SU-DHL-6 (cell line): ENCODE measurements at regions not wholly inside any gene's neighbourhood (a gene's known extent, or its start where the extent isn't known, plus 50 kb on each side); places are given as distances from the start of the nearest gene placed in this dataset.

ENCODE experiments used
- H2AFZ ChIP-seq: fragments of 200-600 bp; sonication (generic); 2 replicates; pipeline ENCODE4 v1.6.1; 2014; ENCODE audit warnings: low read depth, mild to moderate bottlenecking, moderate library complexity, mixed read lengths, antibody characterized with exemption, low read length; ENCODE audit not compliant: severe bottlenecking
- H3F3A ChIP-seq: fragments of 200-600 bp; shearing (Covaris generic); 2 replicates; pipeline ENCODE4 v1.6.0; 2016; ENCODE audit warnings: antibody characterized with exemption, mild to moderate bottlenecking; ENCODE audit not compliant: insufficient read depth
- H3K27ac ChIP-seq: fragments of 200-600 bp; sonication (generic); 2 replicates; pipeline ENCODE4 v1.5.1; 2016; ENCODE audit warnings: low read depth, mild to moderate bottlenecking, low read length, moderate library complexity, mixed read lengths
- H3K27me3 ChIP-seq: fragments of 200-600 bp; sonication (generic), shearing (Covaris generic); 2 replicates; pipeline ENCODE4 v1.6.0; 2014; ENCODE audit warnings: mild to moderate bottlenecking, low read length
- H3K36me3 ChIP-seq: fragments of 200-600 bp; sonication (generic); 2 replicates; pipeline ENCODE4 v1.6.1; 2014; ENCODE audit warnings: mild to moderate bottlenecking, low read length, mixed read lengths
- H3K4me2 ChIP-seq: fragments of 300-600, 200-600 bp; shearing (Covaris generic), sonication (generic); 2 replicates; pipeline ENCODE4 v1.6.0; 2014; ENCODE audit warnings: low read length, low read depth, mild to moderate bottlenecking; ENCODE audit not compliant: poor library complexity, severe bottlenecking
- H3K4me3 ChIP-seq: fragments of 200-600 bp; sonication (generic); 2 replicates; pipeline ENCODE4 v1.5.1; 2014; ENCODE audit warnings: antibody characterized with exemption, low read length, mild to moderate bottlenecking, mixed read lengths; ENCODE audit not compliant: insufficient read depth, poor library complexity, severe bottlenecking
- H3K79me2 ChIP-seq: fragments of 200-600 bp; sonication (generic); 2 replicates; pipeline ENCODE4 v1.6.1; 2014; ENCODE audit warnings: mild to moderate bottlenecking, low read length, moderate library complexity; ENCODE audit not compliant: insufficient read depth
- H3K9ac ChIP-seq: fragments of 200-600 bp; sonication (generic); 2 replicates; pipeline ENCODE4 v1.7.0; 2014; ENCODE audit warnings: mild to moderate bottlenecking, low read length
- H3K9me2 ChIP-seq: fragments of 200-600 bp; sonication (generic); replicated peaks from 2 replicates; pipeline ENCODE4 v1.6.1; 2014; ENCODE audit warnings: low read length; ENCODE audit not compliant: insufficient read depth
- H3K9me3 ChIP-seq: fragments of 200-600 bp; sonication (generic); 2 replicates; pipeline ENCODE4 v1.6.1; 2014; ENCODE audit warnings: low read length, mixed read lengths; ENCODE audit not compliant: insufficient read depth
- H4K20me1 ChIP-seq: fragments of 200-600 bp; sonication (generic); 2 replicates; pipeline ENCODE4 v1.6.1; 2014; ENCODE audit warnings: low read depth, mild to moderate bottlenecking, antibody characterized with exemption, low read length, moderate library complexity, mixed read lengths
- CTCF ChIP-seq: fragments of 200-600 bp; sonication (generic); IDR thresholded peaks from one replicate; pipeline ENCODE4 v1.5.1; 2017; ENCODE audit warnings: antibody characterized with exemption, mild to moderate bottlenecking, low read length, moderate library complexity; ENCODE audit not compliant: insufficient read depth, poor library complexity, severe bottlenecking
- EZH2phosphoT487 ChIP-seq: fragments of 200-600 bp; sonication (generic), shearing (Covaris generic); conservative IDR thresholded peaks from 2 replicates; pipeline ENCODE4 v1.6.1; 2018; ENCODE audit warnings: mild to moderate bottlenecking, antibody characterized with exemption, low read length, moderate library complexity, mixed read lengths

- Histone ChIP-seq H3K79me2 (no peaks in the 10 kb centered on the region), H4K20me1 (no peaks in the 10 kb centered on the region), H3K36me3 (no peaks in the 10 kb centered on the region), H3F3A (no peaks in the 10 kb centered on the region), H3K9me2 (0 out of 2 replicates have a peak, but pooled peaks cover 4% of the 10 kb centered on the region), H3K9ac (no peak overlapping the region), H3K4me2 (no peak overlapping the region), H3K27me3 (peaks cover 2% of the 10 kb centered on the region; the same call in 1 of the 2 replicates), H3K27ac (no peak overlapping the region), H3K9me3 (no peaks in the 10 kb centered on the region), H2AFZ (no peak overlapping the region), H3K4me3 (no peak overlapping the region)
- TF ChIP-seq EZH2phosphoT487 (no peak), CTCF (no peak)
Measured at GRCh38 chr2:100752628-100753333, 67.2 kb upstream of the NPAS2 start.

- Histone ChIP-seq H3K9me3 (no peaks in the 10 kb centered on the region), H3K9ac (no peak overlapping the region), H3K36me3 (no peaks in the 10 kb centered on the region), H3K79me2 (no peaks in the 10 kb centered on the region), H3K4me3 (no peak overlapping the region), H3K4me2 (no peak overlapping the region), H3K9me2 (0 out of 2 replicates have a peak, but pooled peaks cover 4% of the 10 kb centered on the region), H3K27ac (no peak overlapping the region), H2AFZ (no peak overlapping the region), H3K27me3 (peaks cover 2% of the 10 kb centered on the region; the same call in 1 of the 2 replicates), H3F3A (no peaks in the 10 kb centered on the region), H4K20me1 (no peaks in the 10 kb centered on the region)
- TF ChIP-seq CTCF = no peak
- no peak for TF ChIP-seq EZH2phosphoT487
Measured at GRCh38 chr2:100753444-100753843, 66.5 kb upstream of the NPAS2 start.

- H3K79me2 ChIP-seq = no peaks in the 10 kb centered on the region
- no peak overlapping the region for H3K4me3 ChIP-seq
- peaks cover 2% of the 10 kb centered on the region; the same call in 1 of the 2 replicates for H3K27me3 ChIP-seq
- no peaks in the 10 kb centered on the region for H3K36me3 ChIP-seq
- 0 out of 2 replicates have a peak, but pooled peaks cover 4% of the 10 kb centered on the region for H3K9me2 ChIP-seq
- no peak overlapping the region for H3K9ac ChIP-seq
- H3K27ac ChIP-seq = no peak overlapping the region
- no peaks in the 10 kb centered on the region for H3K9me3 ChIP-seq
- H2AFZ ChIP-seq = no peak overlapping the region
- H4K20me1 ChIP-seq = no peaks in the 10 kb centered on the region
- no peak overlapping the region for H3K4me2 ChIP-seq
- H3F3A ChIP-seq = no peaks in the 10 kb centered on the region
- TF ChIP-seq CTCF (no peak), EZH2phosphoT487 (no peak)
Measured at GRCh38 chr2:100753881-100754280, 66.1 kb upstream of the NPAS2 start.
